ENCODE measurements at regions not wholly inside any gene's neighbourhood (a gene's known extent, or its start where the extent isn't known, plus 50 kb on each side); places are given as distances from the start of the nearest gene placed in this dataset.
A peak's percentile ranks its signal among the peaks of the same experiment; 100 is the strongest.

DNA sequence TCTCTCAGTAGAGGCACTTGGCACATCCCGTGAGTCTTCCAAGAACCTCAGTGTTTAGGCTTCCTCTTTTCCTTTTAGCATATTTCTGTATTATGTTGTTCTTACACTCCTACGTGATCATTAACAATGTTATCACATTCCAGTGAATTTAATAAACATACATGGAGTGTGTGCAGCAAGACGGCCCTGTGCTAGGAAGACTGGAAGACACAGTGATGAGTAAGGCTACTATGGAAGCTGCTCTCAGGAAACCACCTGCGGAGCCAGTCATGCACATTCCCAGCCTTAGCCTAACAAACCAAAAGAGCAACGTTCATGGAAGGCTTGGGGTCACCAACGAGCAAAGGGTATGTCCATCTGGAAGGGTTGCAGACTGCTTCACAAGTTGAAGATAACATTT, 103.4 kb downstream of the ETAA1 start:
- TF ChIP-seq, protein P1, sequence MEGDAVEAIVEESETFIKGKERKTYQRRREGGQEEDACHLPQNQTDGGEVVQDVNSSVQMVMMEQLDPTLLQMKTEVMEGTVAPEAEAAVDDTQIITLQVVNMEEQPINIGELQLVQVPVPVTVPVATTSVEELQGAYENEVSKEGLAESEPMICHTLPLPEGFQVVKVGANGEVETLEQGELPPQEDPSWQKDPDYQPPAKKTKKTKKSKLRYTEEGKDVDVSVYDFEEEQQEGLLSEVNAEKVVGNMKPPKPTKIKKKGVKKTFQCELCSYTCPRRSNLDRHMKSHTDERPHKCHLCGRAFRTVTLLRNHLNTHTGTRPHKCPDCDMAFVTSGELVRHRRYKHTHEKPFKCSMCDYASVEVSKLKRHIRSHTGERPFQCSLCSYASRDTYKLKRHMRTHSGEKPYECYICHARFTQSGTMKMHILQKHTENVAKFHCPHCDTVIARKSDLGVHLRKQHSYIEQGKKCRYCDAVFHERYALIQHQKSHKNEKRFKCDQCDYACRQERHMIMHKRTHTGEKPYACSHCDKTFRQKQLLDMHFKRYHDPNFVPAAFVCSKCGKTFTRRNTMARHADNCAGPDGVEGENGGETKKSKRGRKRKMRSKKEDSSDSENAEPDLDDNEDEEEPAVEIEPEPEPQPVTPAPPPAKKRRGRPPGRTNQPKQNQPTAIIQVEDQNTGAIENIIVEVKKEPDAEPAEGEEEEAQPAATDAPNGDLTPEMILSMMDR (IDR thresholded peaks at IDR 0.05; ENCODE audit: low read depth, low read length, missing control alignments), result no peak
- no peak for DNase-seq (ENCODE audit: extremely low read depth, low read depth)
- no peak overlapping the region for H3K4me3 ChIP-seq (replicated peaks; ENCODE audit: low read depth, low read length)

DNA sequence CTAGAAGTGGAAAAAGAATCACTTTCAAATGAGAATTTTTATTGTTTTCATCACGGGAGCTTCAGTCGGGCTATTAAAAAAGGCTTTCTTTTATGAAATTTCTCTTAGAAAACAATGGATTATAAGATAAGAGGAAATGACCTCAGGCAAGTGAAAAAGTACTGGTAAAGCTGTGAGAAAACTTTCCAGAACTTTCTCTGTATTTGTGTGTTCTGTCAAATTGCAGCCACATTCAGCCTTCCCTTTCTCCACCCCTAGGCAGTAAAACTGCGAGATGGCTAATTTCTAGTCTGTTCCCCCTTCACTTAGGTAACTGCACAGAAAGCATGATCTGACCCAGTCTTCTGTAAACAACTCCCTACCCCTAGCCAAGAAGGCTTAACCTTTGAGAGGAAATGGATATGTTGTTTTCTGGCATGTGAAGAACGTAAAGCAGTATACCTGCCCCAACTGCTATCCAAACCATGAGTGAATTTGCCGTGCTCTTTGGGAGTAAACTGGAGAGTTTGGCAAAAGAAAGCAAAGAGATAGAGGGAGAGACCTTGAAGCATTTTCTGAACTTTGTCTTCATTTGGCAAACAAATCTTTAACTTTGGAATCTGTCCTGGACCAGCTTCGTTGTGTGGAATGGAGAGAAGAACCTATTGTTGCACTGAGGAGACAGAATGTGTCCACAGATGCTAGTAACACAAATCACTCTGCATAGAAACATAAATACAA, 105.4 kb downstream of the ETAA1 start:
- no peak overlapping the region for H3K4me3 ChIP-seq (replicated peaks; ENCODE audit: low read depth, low read length)
- DNase-seq (ENCODE audit: extremely low read depth, low read depth), result no peak
- TF ChIP-seq, protein P1 (IDR thresholded peaks at IDR 0.05; ENCODE audit: low read depth, low read length, missing control alignments), result no peak

DNA sequence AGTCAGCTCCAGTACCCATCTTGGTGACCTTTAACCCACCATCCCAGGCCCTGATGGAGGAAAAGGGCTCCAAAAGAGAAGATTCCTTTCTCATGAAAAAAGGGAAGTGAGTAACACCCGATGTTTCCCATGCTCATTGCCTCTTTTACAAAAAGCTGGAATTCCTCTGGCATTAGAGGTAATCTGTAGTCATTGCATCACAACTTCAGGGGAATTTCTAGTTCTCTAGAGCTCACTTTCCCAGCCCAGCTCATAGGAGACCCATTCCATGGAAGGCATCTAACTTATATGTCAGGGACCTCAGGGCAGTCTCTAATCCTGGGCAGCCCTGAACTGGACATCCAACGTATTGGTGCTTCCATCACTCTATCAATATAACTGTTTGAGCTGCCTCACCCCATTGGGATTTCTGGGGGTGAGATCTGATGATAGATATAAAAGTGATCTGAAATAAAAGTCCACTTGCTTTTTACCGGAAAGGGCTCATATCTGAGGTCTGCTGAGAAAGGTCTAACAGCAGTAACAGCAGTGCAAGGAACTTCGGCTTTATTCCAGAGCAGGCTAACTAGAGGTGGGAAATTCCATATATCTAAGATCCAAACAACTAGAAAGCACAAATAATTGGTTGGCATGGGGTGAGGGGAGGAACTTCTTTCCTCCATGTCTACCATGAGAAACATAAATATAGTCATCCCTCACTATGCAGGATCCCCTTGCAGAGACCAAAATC, 106.1 kb downstream of the ETAA1 start:
- peak; percentile 53 for DNase-seq (ENCODE audit: extremely low read depth, low read depth)
- TF ChIP-seq, protein P1 (IDR thresholded peaks at IDR 0.05; ENCODE audit: low read depth, low read length, missing control alignments), result no peak
- no peak overlapping the region for H3K4me3 ChIP-seq (replicated peaks; ENCODE audit: low read depth, low read length)

DNA sequence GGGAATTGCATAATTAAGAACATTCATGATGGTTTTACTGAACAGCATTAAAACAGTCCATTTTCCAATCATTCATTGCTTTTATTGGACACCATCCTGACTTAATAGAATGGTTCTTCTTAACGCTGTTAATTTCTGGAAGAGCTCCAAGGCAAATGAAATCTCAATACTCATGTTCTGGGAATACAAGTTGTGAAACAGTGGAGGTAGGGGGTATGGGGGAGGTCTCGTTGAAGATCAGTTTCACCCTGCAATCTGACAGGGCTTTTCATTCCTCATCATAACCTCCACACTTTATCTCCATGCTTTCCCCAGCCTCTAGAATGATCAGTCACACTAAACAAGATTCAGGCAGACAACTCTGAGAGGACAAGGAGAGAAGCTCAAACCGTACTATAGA, 113.6 kb downstream of the ETAA1 start:
- TF ChIP-seq, protein P1 (IDR thresholded peaks at IDR 0.05; ENCODE audit: low read depth, low read length, missing control alignments), result no peak

DNA sequence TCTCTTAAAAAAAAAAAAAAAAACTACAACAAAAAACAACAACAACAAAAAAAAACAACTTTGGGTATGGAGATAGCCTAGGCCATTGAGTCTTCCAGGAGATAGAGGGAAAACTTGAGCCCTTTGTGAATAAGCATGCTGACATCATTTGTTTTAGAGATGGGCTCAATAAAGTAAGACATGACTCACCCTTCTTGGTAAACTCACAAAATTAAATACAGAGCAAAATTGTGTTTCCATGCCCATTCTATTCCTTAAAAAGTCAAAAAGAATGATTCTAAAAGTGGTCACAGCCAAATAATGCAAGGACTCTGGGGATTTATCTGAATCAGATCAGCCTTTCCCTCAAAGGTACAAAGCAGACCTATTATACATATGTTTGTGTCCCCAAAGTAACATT, 117.4 kb downstream of the ETAA1 start:
- peak; percentile 30 for DNase-seq (ENCODE audit: extremely low read depth, low read depth)
- TF ChIP-seq, protein P1 (IDR thresholded peaks at IDR 0.05; ENCODE audit: low read depth, low read length, missing control alignments), result no peak
- no peak overlapping the region for H3K4me3 ChIP-seq (replicated peaks; ENCODE audit: low read depth, low read length)

More for the DNA sequence above, 113.6 kb downstream of the ETAA1 start:
- no peak for DNase-seq (ENCODE audit: extremely low read depth, low read depth)
- H3K4me3 ChIP-seq (replicated peaks; ENCODE audit: low read depth, low read length), result no peak overlapping the region

DNA sequence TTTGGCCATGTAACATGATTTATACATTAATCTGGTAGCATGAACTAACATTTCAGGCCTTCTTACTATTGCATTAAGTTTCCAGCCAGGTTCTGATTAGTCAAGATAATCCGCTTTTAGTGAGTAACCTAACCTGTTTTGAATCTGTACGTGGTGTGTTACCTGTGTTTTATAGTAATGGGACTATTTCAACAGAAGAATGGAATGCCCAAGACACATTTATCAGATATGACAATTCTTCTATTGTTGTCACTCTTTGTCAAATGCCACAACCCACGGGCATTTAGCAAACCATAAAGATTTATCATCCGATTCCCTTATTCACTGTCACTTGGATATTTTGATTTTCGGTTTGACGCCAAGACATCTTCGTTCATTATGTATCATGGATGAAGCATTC, 117.9 kb downstream of the ETAA1 start:
- H3K4me3 ChIP-seq (replicated peaks; ENCODE audit: low read depth, low read length), result no peak overlapping the region
- no peak for DNase-seq (ENCODE audit: extremely low read depth, low read depth)
- TF ChIP-seq, protein P1 (IDR thresholded peaks at IDR 0.05; ENCODE audit: low read depth, low read length, missing control alignments), result no peak

All from HFF-Myc (cell line).